ENCODE measurements at regions not wholly inside any gene's neighbourhood (a gene's known extent, or its start where the extent isn't known, plus 50 kb on each side); places are given as distances from the start of the nearest gene placed in this dataset.

- intact Hi-C loops (cut with DNase I) = no loop called here
- H3K27me3 ChIP-seq = no peaks in the 10 kb centered on the region
- H3K9me3 ChIP-seq = no peaks in the 10 kb centered on the region
- no peak for DNase-seq
- no peak overlapping the region for H3K4me3 ChIP-seq
- no peaks in the 10 kb centered on the region for H3K36me3 ChIP-seq
- no peak overlapping the region for H3K27ac ChIP-seq
- no peaks in the 10 kb centered on the region for H3K4me1 ChIP-seq (ENCODE audit: insufficient read depth)
- WGBS, 3 donors = 85 to 90% (median 87%) methylated on average over 5 of the region's 5 CpGs
- TF ChIP-seq POLR2A (IDR thresholded peaks at IDR 0.05) (no peak), CTCF (IDR thresholded peaks at IDR 0.05) (no peak)
Measured at GRCh38 chr22:48410536-48410935, 1417.1 kb downstream of the BRD1 start.

- 94 to 97% (median 96%) methylated on average over 8 of the region's 8 CpGs for WGBS, 3 donors
- intact Hi-C loops (cut with DNase I) = no loop called here
Measured at GRCh38 chr22:48407256-48407955, 1420.3 kb downstream of the BRD1 start.

GRCh38 chr22:48406161-48406560, 1421.5 kb downstream of the BRD1 start:
- no peak for TF ChIP-seq CTCF (IDR thresholded peaks at IDR 0.05)
- TF ChIP-seq EP300 (IDR thresholded peaks at IDR 0.05) = no peak
- no peak for TF ChIP-seq POLR2A (IDR thresholded peaks at IDR 0.05)
- Histone ChIP-seq H3K9me3 (no peaks in the 10 kb centered on the region), H3K36me3 (no peaks in the 10 kb centered on the region), H3K4me3 (no peak overlapping the region), H3K27me3 (no peaks in the 10 kb centered on the region), H3K27ac (no peak overlapping the region), H3K4me1 (ENCODE audit: insufficient read depth) (no peaks in the 10 kb centered on the region)
- 79 to 84% (median 82%) methylated on average over 4 of the region's 4 CpGs for WGBS, 3 donors
- DNase-seq = no peak
- intact Hi-C loops (cut with DNase I) = no loop called here

More at GRCh38 chr22:48407256-48407955, 1420.3 kb downstream of the BRD1 start:
- H3K4me1 ChIP-seq (ENCODE audit: insufficient read depth) = no peaks in the 10 kb centered on the region
- no peaks in the 10 kb centered on the region for H3K27me3 ChIP-seq
- H3K27ac ChIP-seq = no peak overlapping the region
- no peak overlapping the region for H3K4me3 ChIP-seq
- DNase-seq = no peak
- H3K36me3 ChIP-seq = no peaks in the 10 kb centered on the region
- no peaks in the 10 kb centered on the region for H3K9me3 ChIP-seq
- TF ChIP-seq POLR2A (IDR thresholded peaks at IDR 0.05) (no peak), EP300 (IDR thresholded peaks at IDR 0.05) (no peak), CTCF (IDR thresholded peaks at IDR 0.05) (no peak)

- no peak for DNase-seq
- no peaks in the 10 kb centered on the region for H3K27me3 ChIP-seq
- no peak for TF ChIP-seq POLR2A (IDR thresholded peaks at IDR 0.05)
- no peaks in the 10 kb centered on the region for H3K9me3 ChIP-seq
- intact Hi-C loops (cut with DNase I) = no loop called here
- H3K4me3 ChIP-seq = no peak overlapping the region
- WGBS, 3 donors = 80 to 84% (median 82%) methylated on average over 6 of the region's 6 CpGs
- H3K36me3 ChIP-seq = no peaks in the 10 kb centered on the region
- H3K27ac ChIP-seq = no peak overlapping the region
- H3K4me1 ChIP-seq (ENCODE audit: insufficient read depth) = no peaks in the 10 kb centered on the region
Measured at GRCh38 chr22:48405741-48406140, 1421.9 kb downstream of the BRD1 start.

- no peak for TF ChIP-seq CTCF (IDR thresholded peaks at IDR 0.05)
- TF ChIP-seq EP300 (IDR thresholded peaks at IDR 0.05) = no peak
- Histone ChIP-seq H3K4me3 (no peak overlapping the region), H3K27ac (no peak overlapping the region), H3K4me1 (ENCODE audit: insufficient read depth) (no peaks in the 10 kb centered on the region), H3K36me3 (no peaks in the 10 kb centered on the region), H3K27me3 (no peaks in the 10 kb centered on the region), H3K9me3 (no peaks in the 10 kb centered on the region)
- DNase-seq = no peak
- WGBS, 3 donors = 79 to 87% (median 87%) methylated on average over 16 of the region's 16 CpGs
- intact Hi-C loops (cut with DNase I) = no loop called here
Measured at GRCh38 chr22:48404801-48405447, 1422.7 kb downstream of the BRD1 start.
